H9 (cell line): ENCODE measurements at regions not wholly inside any gene's neighbourhood (a gene's known extent, or its start where the extent isn't known, plus 50 kb on each side); places are given as distances from the start of the nearest gene placed in this dataset.
"Not testable (repeated sequence)": the region's sequence is repeated elsewhere in the genome, so short reads cannot be mapped to it uniquely, and the experiment has no call there.

Experiments used
- DNase-seq: peaks from one replicate; pipeline ENCODE4 v3.0.0-alpha.2; 2017
- H2AFZ ChIP-seq: one replicate; pipeline ENCODE4 v1.6.1; 2013; ENCODE audit warnings: mild to moderate bottlenecking, low read length, control low read depth, moderate library complexity
- H2AK5ac ChIP-seq: 2 replicates; pipeline ENCODE4 v1.6.1; 2013; ENCODE audit warnings: low read length, control low read depth, mixed read lengths; ENCODE audit not compliant: insufficient read length
- H2BK120ac ChIP-seq: one replicate; pipeline ENCODE4 v1.6.1; 2013; ENCODE audit warnings: low read depth, mild to moderate bottlenecking, low read length, control low read depth, inconsistent platforms; ENCODE audit not compliant: poor library complexity, severe bottlenecking
- H2BK12ac ChIP-seq: 2 replicates; pipeline ENCODE4 v1.6.1; 2013; ENCODE audit warnings: low read length, control low read depth, mixed read lengths, low read depth; ENCODE audit not compliant: insufficient read length
- H2BK15ac ChIP-seq: 2 replicates; pipeline ENCODE4 v1.6.1; 2013; ENCODE audit warnings: low read depth, low read length, control low read depth
- H2BK20ac ChIP-seq: one replicate; pipeline ENCODE4 v1.6.1; 2013; ENCODE audit warnings: low read depth, mild to moderate bottlenecking, low read length, control low read depth, inconsistent platforms; ENCODE audit not compliant: poor library complexity, severe bottlenecking
- H2BK5ac ChIP-seq: 2 replicates; pipeline ENCODE4 v1.6.1; 2013; ENCODE audit warnings: low read length, control low read depth, mixed read lengths; ENCODE audit not compliant: insufficient read length
- H3K14ac ChIP-seq: 2 replicates; pipeline ENCODE4 v1.6.1; 2013; ENCODE audit warnings: low read length, control low read depth; ENCODE audit not compliant: insufficient read depth
- H3K18ac ChIP-seq: 2 replicates; pipeline ENCODE4 v1.6.1; 2013; ENCODE audit warnings: low read depth, mild to moderate bottlenecking, mixed read lengths, low read length, control low read depth; ENCODE audit not compliant: insufficient read length
- H3K23ac ChIP-seq: 2 replicates; pipeline ENCODE4 v1.6.1; 2013; ENCODE audit warnings: low read length, control low read depth, mixed read lengths, low read depth; ENCODE audit not compliant: insufficient read length
- H3K23me2 ChIP-seq: 2 replicates; pipeline ENCODE4 v1.6.1; 2013; ENCODE audit warnings: low read depth, mild to moderate bottlenecking, mixed read lengths, low read length, control low read depth; ENCODE audit not compliant: insufficient read length, poor library complexity, severe bottlenecking
- H3K27ac ChIP-seq: 2 replicates; pipeline ENCODE4 v1.5.1; 2013; ENCODE audit warnings: low read length, control low read depth, mixed read lengths, low read depth; ENCODE audit not compliant: insufficient read length
- H3K27me3 ChIP-seq: 2 replicates; pipeline ENCODE4 v1.6.1; 2013; ENCODE audit warnings: low read length, control low read depth, inconsistent platforms; ENCODE audit not compliant: insufficient read depth
- H3K4ac ChIP-seq: 2 replicates; pipeline ENCODE4 v1.6.1; 2013; ENCODE audit warnings: low read depth, mild to moderate bottlenecking, control low read depth, inconsistent platforms, low read length, moderate library complexity
- H3K4me1 ChIP-seq: 2 replicates; pipeline ENCODE4 v1.6.1; 2013; ENCODE audit warnings: low read length, control low read depth, inconsistent platforms; ENCODE audit not compliant: insufficient read depth
- H3K4me2 ChIP-seq: 2 replicates; pipeline ENCODE4 v1.6.1; 2013; ENCODE audit warnings: low read length, control low read depth, mixed read lengths; ENCODE audit not compliant: insufficient read length, insufficient read depth
- H3K56ac ChIP-seq: 2 replicates; pipeline ENCODE4 v1.6.1; 2013; ENCODE audit warnings: low read depth, mild to moderate bottlenecking, mixed read lengths, low read length, control low read depth; ENCODE audit not compliant: insufficient read length
- H3K79me1 ChIP-seq: 2 replicates; pipeline ENCODE4 v1.6.1; 2013; ENCODE audit warnings: low read depth, mild to moderate bottlenecking, moderate library complexity, low read length, control low read depth, inconsistent platforms; ENCODE audit not compliant: insufficient read depth, poor library complexity, severe bottlenecking
- H3K79me2 ChIP-seq: 2 replicates; pipeline ENCODE4 v1.6.1; 2013; ENCODE audit warnings: low read length, control low read depth, inconsistent platforms; ENCODE audit not compliant: insufficient read depth
- H3K9ac ChIP-seq: 2 replicates; pipeline ENCODE4 v1.6.1; 2013; ENCODE audit warnings: low read length, control low read depth, mixed read lengths; ENCODE audit not compliant: insufficient read length; ENCODE audit errors: extremely low read depth
- H3K9me3 ChIP-seq: one replicate; pipeline ENCODE4 v1.6.1; 2013; ENCODE audit warnings: low read depth, low read length, inconsistent platforms; ENCODE audit not compliant: control insufficient read depth
- H3T11ph ChIP-seq: one replicate; pipeline ENCODE4 v1.6.1; 2013; ENCODE audit warnings: mild to moderate bottlenecking, low read length, control low read depth, inconsistent platforms
- H4K20me1 ChIP-seq: one replicate; pipeline ENCODE4 v1.6.1; 2013; ENCODE audit not compliant: control insufficient read depth, insufficient read length, insufficient read depth
- H4K5ac ChIP-seq: 2 replicates; pipeline ENCODE4 v1.6.1; 2013; ENCODE audit warnings: low read depth, mild to moderate bottlenecking, mixed read lengths, low read length, control low read depth; ENCODE audit not compliant: insufficient read length
- H4K8ac ChIP-seq: replicated peaks from 2 replicates; pipeline ENCODE4 v1.6.1; 2013; ENCODE audit warnings: low read length, control low read depth, mixed read lengths, low read depth; ENCODE audit not compliant: insufficient read length
- H4K91ac ChIP-seq: 2 replicates; pipeline ENCODE4 v1.6.1; 2013; ENCODE audit warnings: low read depth, mild to moderate bottlenecking, moderate library complexity, mixed read lengths, low read length, control low read depth; ENCODE audit not compliant: insufficient read length
- H3K27ac Mint-ChIP-seq, 3 experiments: 2 replicates in 2 of 3; 3 replicates in 1 of 3; pipeline ENCODE4 v1.8.0; 2020 to 2021; ENCODE audit warnings: mixed read lengths in 3 of 3, mild to moderate bottlenecking in 1 of 3, moderate library complexity in 1 of 3
- H3K27me3 Mint-ChIP-seq: 2 replicates; pipeline ENCODE4 v1.8.0; 2021; ENCODE audit warnings: low read depth, mild to moderate bottlenecking, moderate library complexity, mixed read lengths
- H3K36me3 Mint-ChIP-seq, 3 experiments: 2 replicates in 2 of 3; 3 replicates in 1 of 3; pipeline ENCODE4 v1.8.0; 2020 to 2021; ENCODE audit warnings: low read depth in 3 of 3, mixed read lengths in 3 of 3; ENCODE audit not compliant: insufficient read depth in 1 of 3
- H3K4me1 Mint-ChIP-seq, 2 experiments: 2 replicates each; pipeline ENCODE4 v1.8.0; 2020; ENCODE audit warnings: mixed read lengths in 2 of 2
- H3K4me3 Mint-ChIP-seq, 2 experiments: 2 replicates in 1 of 2; 3 replicates in 1 of 2; pipeline ENCODE4 v1.8.0; 2020 to 2021; ENCODE audit warnings: mild to moderate bottlenecking in 2 of 2, mixed read lengths in 2 of 2, moderate library complexity in 1 of 2
- H3K9me3 Mint-ChIP-seq, 2 experiments: 2 replicates in 1 of 2; 3 replicates in 1 of 2; pipeline ENCODE4 v1.8.0; 2020; ENCODE audit warnings: mild to moderate bottlenecking in 2 of 2, mixed read lengths in 2 of 2, moderate library complexity in 1 of 2
- CTCF ChIP-seq: fragments of 200-600 bp; sonication (generic); conservative IDR thresholded peaks from 3 replicates; pipeline ENCODE4 v1.8.0; 2021; ENCODE audit warnings: antibody characterized with exemption, mild to moderate bottlenecking
- WGBS: extraction: QIAGEN DNeasy Blood & Tissue Kit; methylation state at CpG from one replicate; pipeline ENCODE4 v1.1.7; 2013; ENCODE audit warnings: missing lambda C conversion rate, low lambda C conversion rate, mixed read lengths; ENCODE audit not compliant: insufficient read length; ENCODE audit errors: extremely low coverage; 5-methylcytosine and 5-hydroxymethylcytosine counted together

- Histone ChIP-seq H2BK120ac (no peak overlapping the region), H2BK15ac (no peak overlapping the region), H3K79me2 (no peaks in the 10 kb centered on the region), H4K8ac (no peak overlapping the region), H3T11ph (no peak overlapping the region), H4K91ac (no peak overlapping the region), H2BK12ac (no peak overlapping the region), H2AK5ac (no peak overlapping the region), H3K4me1 (no peaks in the 10 kb centered on the region), H3K4me2 (no peak overlapping the region), H4K20me1 (no peaks in the 10 kb centered on the region), H2AFZ (no peak overlapping the region), H3K9me3 (no peaks in the 10 kb centered on the region), H3K14ac (no peak overlapping the region), H3K18ac (no peak overlapping the region), H2BK5ac (no peak overlapping the region), H2BK20ac (no peak overlapping the region), H3K56ac (no peak overlapping the region), H3K79me1 (no peaks in the 10 kb centered on the region), H3K23ac (no peak overlapping the region), H3K23me2 (no peaks in the 10 kb centered on the region), H3K9ac (no peak overlapping the region), H3K27ac (no peak overlapping the region), H3K4ac (no peak overlapping the region), H3K27me3 (no peaks in the 10 kb centered on the region), H4K5ac (no peak overlapping the region)
- H3K4me1 Mint-ChIP-seq, result no peaks in the 10 kb centered on the region
- H3K9me3 Mint-ChIP-seq, result no peaks in the 10 kb centered on the region
- H3K27ac Mint-ChIP-seq, result no peak overlapping the region
- TF ChIP-seq CTCF, result no peak
- peaks cover 9% of the 10 kb centered on the region for H3K27me3 Mint-ChIP-seq
- H3K36me3 Mint-ChIP-seq, result no peaks in the 10 kb centered on the region
- H3K4me3 Mint-ChIP-seq, result no peak overlapping the region
- DNase-seq, result no peak
- no CpG with 5 or more reads among the region's 3 CpGs for WGBS
Observed at GRCh38 chr2:217585362-217585761, 417.4 kb downstream of the TNS1 start.

GRCh38 chr2:217580407-217580806 lies 422.4 kb downstream of the TNS1 start:
- H3K23ac ChIP-seq, H3K9ac ChIP-seq, H2AFZ ChIP-seq, H4K5ac ChIP-seq, H3K9me3 ChIP-seq, H2BK120ac ChIP-seq, H3K4me1 ChIP-seq, H3T11ph ChIP-seq, H3K27me3 Mint-ChIP-seq, H2AK5ac ChIP-seq, H3K18ac ChIP-seq, H2BK15ac ChIP-seq, H3K14ac ChIP-seq, H2BK20ac ChIP-seq, H3K27ac ChIP-seq, H3K36me3 Mint-ChIP-seq, H4K8ac ChIP-seq, H3K4me2 ChIP-seq, H3K4me3 Mint-ChIP-seq, H2BK5ac ChIP-seq, H3K23me2 ChIP-seq, H4K91ac ChIP-seq, H3K27ac Mint-ChIP-seq, H3K4me1 Mint-ChIP-seq, H3K79me1 ChIP-seq, H3K56ac ChIP-seq, H3K9me3 Mint-ChIP-seq, H2BK12ac ChIP-seq, H3K27me3 ChIP-seq, H3K79me2 ChIP-seq, H3K4ac ChIP-seq, DNase-seq, H4K20me1 ChIP-seq: not testable (repeated sequence)
- no CpG with 5 or more reads among the region's 1 CpG for WGBS
